ENCODE measurements at regions not wholly inside any gene's neighbourhood (a gene's known extent, or its start where the extent isn't known, plus 50 kb on each side); places are given as distances from the start of the nearest gene placed in this dataset.

GRCh38 chr4:4712800-4713528 lies 146.5 kb upstream of the MSX1 start:
- Mint-ChIP-seq H3K27me3 (no peaks in the 10 kb centered on the region), H3K4me3 (no peak overlapping the region), H3K27ac (no peak overlapping the region), H3K4me1 (no peaks in the 10 kb centered on the region), H3K36me3 (ENCODE audit: low read depth) (peaks cover 2% of the 10 kb centered on the region), H3K9me3 (no peaks in the 10 kb centered on the region)
- DNase-seq (no peak), ATAC-seq (no peak)

- ATAC-seq (no peak), DNase-seq (no peak)
- no peak overlapping the region for H3K27ac Mint-ChIP-seq
- no peaks in the 10 kb centered on the region for H3K9me3 Mint-ChIP-seq
- H3K36me3 Mint-ChIP-seq (ENCODE audit: low read depth) = peaks cover 2% of the 10 kb centered on the region
- H3K27me3 Mint-ChIP-seq = no peaks in the 10 kb centered on the region
- no peaks in the 10 kb centered on the region for H3K4me1 Mint-ChIP-seq
- no peak overlapping the region for H3K4me3 Mint-ChIP-seq
These were observed 147.6 kb upstream of the MSX1 start for GRCh38 chr4:4711902-4712301.

DNA sequence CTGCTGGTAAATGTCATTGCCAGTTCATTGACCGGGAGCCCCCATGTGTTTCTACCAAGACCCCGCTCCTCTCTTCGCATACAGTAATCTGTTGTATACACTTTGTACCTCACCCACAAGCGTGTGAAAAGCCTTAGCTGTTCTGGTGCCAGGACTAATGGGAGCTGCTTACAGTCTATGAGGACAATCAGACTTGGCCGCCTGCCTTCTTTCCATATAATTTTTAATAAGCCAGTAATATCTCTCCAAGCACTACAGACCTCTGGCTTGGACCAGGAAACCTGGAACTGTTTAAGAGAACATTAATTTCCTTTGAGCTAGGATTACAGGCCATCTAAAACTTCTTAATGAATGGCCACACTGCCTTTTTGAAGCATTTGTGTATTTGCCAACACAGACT lies 149.7 kb upstream of the MSX1 start:
- H3K4me3 Mint-ChIP-seq = no peak overlapping the region
- ATAC-seq (no peak), DNase-seq (no peak)
- H3K27me3 Mint-ChIP-seq = no peaks in the 10 kb centered on the region
- no peak overlapping the region for H3K27ac Mint-ChIP-seq
- no peaks in the 10 kb centered on the region for H3K9me3 Mint-ChIP-seq
- peaks cover 2% of the 10 kb centered on the region for H3K36me3 Mint-ChIP-seq (ENCODE audit: low read depth)
- no peaks in the 10 kb centered on the region for H3K4me1 Mint-ChIP-seq

DNA sequence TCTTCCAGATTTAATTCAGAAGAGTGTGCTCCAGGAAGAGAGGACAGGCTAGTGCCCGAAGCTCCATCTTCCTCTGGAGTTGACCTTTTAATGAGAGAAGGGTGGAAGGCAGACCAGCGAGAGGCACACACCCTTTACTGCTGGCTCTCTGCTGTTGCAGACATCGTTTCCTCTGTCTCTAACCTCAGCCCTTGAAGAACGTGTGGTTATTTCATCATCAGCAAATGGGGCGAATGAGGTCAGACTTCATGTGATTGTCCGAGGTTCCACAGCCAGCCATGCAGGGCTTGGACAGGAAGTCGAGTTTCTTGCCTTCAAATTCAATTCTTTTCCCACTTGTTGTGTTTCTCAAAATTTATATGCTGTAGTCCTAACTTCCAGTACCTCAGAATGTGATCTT lies 155.2 kb upstream of the MSX1 start:
- Mint-ChIP-seq H3K27me3 (no peaks in the 10 kb centered on the region), H3K4me1 (no peaks in the 10 kb centered on the region), H3K4me3 (no peak overlapping the region), H3K27ac (no peak overlapping the region), H3K36me3 (ENCODE audit: low read depth) (peaks cover 4% of the 10 kb centered on the region), H3K9me3 (no peaks in the 10 kb centered on the region)
- no peak for ATAC-seq
- DNase-seq = no peak

DNA sequence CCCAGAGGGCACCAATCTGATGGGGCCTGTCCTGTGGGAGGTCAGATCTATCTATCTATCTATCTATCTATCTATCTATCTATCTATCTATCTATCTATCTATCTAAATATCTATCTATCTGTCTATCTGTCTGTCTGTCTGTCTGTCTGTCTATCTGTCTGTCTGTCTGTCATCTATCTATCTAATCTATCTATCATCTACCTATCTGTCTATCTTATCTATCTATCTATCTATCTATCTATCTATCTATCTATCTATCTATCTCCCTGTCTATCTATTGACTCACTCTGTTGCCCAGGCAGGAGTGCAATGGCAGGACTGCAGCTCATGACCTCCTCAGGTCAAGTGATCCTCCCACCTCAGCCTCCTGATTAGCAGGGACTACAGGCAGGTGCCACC lies 155.7 kb upstream of the STX18 start:
- no peak overlapping the region for H3K4me3 Mint-ChIP-seq
- H3K4me1 Mint-ChIP-seq = peaks cover 5% of the 10 kb centered on the region
- ATAC-seq (no peak), DNase-seq (no peak)
- no peak overlapping the region for H3K27ac Mint-ChIP-seq
- H3K36me3 Mint-ChIP-seq (ENCODE audit: low read depth) = no peaks in the 10 kb centered on the region
- no peaks in the 10 kb centered on the region for H3K9me3 Mint-ChIP-seq
- H3K27me3 Mint-ChIP-seq = no peaks in the 10 kb centered on the region

DNA sequence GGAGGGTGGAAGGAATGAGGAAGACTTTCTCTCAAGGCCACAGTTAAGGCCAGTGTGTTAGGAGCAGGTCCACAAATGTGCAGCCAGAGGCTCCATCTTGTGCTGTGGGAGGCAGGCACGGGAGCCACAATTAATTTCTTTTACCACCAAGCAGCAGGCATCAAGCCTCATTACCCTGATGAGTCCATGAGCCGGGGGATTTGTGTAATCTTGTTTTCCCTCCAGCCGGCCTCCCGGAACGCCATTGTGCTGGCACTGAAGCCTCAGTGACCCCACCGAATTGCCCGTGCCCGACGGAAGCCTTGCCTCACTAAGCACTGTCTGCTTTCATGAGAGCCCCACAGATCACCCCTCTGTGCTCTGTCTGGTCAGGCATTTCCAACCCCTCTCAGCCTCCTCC lies 154.7 kb upstream of the STX18 start:
- Mint-ChIP-seq H3K4me1 (peaks cover 5% of the 10 kb centered on the region), H3K27ac (no peak overlapping the region), H3K36me3 (ENCODE audit: low read depth) (peaks cover 2% of the 10 kb centered on the region), H3K9me3 (no peaks in the 10 kb centered on the region), H3K4me3 (no peak overlapping the region), H3K27me3 (no peaks in the 10 kb centered on the region)
- DNase-seq (no peak), ATAC-seq (no peak)

DNA sequence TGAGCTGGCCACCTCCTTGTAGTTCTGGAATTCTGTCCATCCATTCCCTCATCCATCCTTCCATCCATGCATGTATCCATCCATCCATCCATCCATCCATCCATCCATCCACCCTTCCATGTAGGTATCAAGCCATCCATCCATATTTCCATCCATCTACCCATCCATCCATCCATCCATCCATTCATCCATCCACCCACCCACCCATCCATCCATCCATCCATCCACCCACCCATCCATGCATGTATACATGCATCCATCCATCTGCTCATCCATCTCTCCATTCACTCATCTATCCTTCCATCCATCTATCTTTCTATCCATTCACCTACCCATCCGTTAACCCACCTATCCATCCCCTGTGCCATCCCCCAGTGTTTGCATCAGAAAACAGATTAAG lies 153.6 kb upstream of the STX18 start:
- H3K9me3 Mint-ChIP-seq = no peaks in the 10 kb centered on the region
- H3K27me3 Mint-ChIP-seq = no peaks in the 10 kb centered on the region

DNA sequence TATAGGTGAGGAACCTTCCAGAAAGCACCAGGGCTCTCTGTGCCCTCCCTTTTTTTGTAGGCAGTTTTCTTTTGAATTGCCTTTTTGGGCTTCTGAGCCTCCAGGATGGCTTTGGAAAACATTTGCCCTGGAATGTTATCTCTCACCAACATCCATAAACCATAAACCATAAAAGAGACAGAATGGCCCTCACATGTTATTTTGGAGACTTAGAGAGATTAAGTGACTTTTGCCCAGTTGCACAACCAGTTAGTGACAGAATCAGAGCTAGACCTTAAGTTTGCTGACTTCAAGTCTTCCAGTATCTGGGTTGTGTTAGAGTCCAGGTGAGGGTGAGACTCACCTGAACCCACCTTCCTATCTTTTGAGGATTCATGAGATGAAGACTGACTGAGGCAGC lies 153.0 kb upstream of the STX18 start:
- no peak for ATAC-seq

More for the DNA sequence above, 153.6 kb upstream of the STX18 start:
- Mint-ChIP-seq H3K4me3 (no peak overlapping the region), H3K36me3 (ENCODE audit: low read depth) (peaks cover 7% of the 10 kb centered on the region), H3K27ac (no peak overlapping the region), H3K4me1 (peaks cover 5% of the 10 kb centered on the region)
- ATAC-seq = no peak
- DNase-seq = no peak

GRCh38 chr4:4694296-4694772 lies 152.5 kb upstream of the STX18 start:
- peaks cover 13% of the 10 kb centered on the region for H3K4me1 Mint-ChIP-seq

More for the DNA sequence above, 153.0 kb upstream of the STX18 start:
- no peak overlapping the region for H3K4me3 Mint-ChIP-seq
- no peak for DNase-seq
- H3K27me3 Mint-ChIP-seq = no peaks in the 10 kb centered on the region
- H3K36me3 Mint-ChIP-seq (ENCODE audit: low read depth) = peaks cover 12% of the 10 kb centered on the region
- H3K27ac Mint-ChIP-seq = no peak overlapping the region
- peaks cover 9% of the 10 kb centered on the region for H3K4me1 Mint-ChIP-seq
- peaks cover 5% of the 10 kb centered on the region for H3K9me3 Mint-ChIP-seq

DNA sequence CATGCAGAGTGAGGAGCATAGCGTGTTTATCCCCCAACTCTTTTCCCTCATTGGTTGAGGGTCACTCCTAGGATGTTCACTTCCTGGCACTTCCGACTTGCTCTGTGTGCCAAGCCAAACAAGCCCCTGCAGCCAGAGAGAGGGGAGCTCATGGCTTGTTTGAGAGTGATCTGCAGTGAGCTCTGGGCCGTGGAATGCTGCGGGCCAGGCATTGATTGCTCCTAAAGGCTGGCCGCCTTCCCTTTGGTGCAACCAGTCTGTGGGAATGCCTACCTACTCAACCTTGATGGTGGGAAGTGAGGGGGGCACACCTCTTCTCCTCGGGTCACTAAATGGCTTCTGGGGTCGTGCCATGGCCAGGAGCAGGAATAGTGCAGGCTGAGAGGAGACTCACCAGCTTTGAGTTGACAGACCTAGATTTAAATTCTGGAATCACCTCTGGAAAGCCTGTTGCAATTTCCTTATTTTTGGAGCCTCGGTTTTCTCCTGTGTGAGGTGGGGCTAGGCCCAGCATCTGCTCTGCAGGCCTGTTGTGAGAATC lies 152.0 kb upstream of the STX18 start:
- H3K36me3 Mint-ChIP-seq (ENCODE audit: low read depth) = peaks cover 17% of the 10 kb centered on the region
- no peak overlapping the region for H3K4me3 Mint-ChIP-seq
- ATAC-seq (no peak), DNase-seq (no peak)
- no peaks in the 10 kb centered on the region for H3K27me3 Mint-ChIP-seq
- peaks cover 5% of the 10 kb centered on the region for H3K9me3 Mint-ChIP-seq
- peaks cover 15% of the 10 kb centered on the region for H3K4me1 Mint-ChIP-seq
- no peak overlapping the region for H3K27ac Mint-ChIP-seq

More at GRCh38 chr4:4694296-4694772, 152.5 kb upstream of the STX18 start:
- Mint-ChIP-seq H3K36me3 (ENCODE audit: low read depth) (peaks cover 17% of the 10 kb centered on the region), H3K27me3 (no peaks in the 10 kb centered on the region), H3K9me3 (peaks cover 5% of the 10 kb centered on the region), H3K27ac (no peak overlapping the region), H3K4me3 (no peak overlapping the region)
- DNase-seq (no peak), ATAC-seq (no peak)

DNA sequence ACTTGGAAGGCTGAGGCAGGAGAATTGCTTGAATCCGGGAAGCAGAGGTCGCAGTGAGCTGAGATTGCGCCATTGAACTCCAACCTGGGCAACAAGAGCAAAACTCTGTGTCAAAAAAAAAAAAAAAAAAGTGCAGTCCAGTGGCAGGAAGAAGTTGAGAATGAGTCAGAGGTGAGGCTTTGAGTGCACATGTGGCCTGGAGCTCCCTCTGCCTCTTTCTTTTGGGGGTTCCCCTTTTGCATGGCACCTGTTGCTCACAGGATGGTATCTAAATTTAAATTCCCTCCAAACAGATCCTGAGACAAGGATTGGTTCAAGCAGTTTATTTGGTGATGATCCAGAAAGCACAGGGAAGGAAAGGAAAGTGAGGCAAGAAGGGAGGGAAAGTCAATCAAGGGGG lies 151.4 kb upstream of the STX18 start:
- H3K36me3 Mint-ChIP-seq (ENCODE audit: low read depth) = peaks cover 17% of the 10 kb centered on the region
- no peak overlapping the region for H3K4me3 Mint-ChIP-seq
- no peak for DNase-seq

DNA sequence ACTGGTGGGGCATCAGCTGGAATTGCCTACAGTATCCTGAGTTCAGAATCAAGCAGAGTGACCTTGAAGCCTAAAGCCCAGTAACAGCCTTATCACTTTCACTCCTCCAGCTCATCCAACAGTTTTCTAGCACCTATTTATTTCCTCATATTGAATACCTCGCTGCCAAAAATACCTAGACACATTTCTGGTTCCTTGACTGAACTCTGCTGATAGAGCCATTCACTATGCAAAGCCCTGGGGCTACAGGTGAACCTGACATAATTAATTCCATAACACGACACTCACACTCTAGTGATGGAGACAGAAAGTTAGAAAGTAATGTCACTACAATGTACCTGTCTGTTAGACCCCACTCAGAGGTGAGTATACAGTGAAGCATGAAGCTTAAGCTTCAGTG lies 149.0 kb upstream of the STX18 start:
- DNase-seq = no peak
- peaks cover 17% of the 10 kb centered on the region for H3K36me3 Mint-ChIP-seq (ENCODE audit: low read depth)
- no peak for ATAC-seq
- peaks cover 15% of the 10 kb centered on the region for H3K4me1 Mint-ChIP-seq
- H3K9me3 Mint-ChIP-seq = peaks cover 5% of the 10 kb centered on the region
- H3K4me3 Mint-ChIP-seq = no peak overlapping the region
- H3K27ac Mint-ChIP-seq = no peak overlapping the region
- no peaks in the 10 kb centered on the region for H3K27me3 Mint-ChIP-seq

More for the DNA sequence above, 151.4 kb upstream of the STX18 start:
- peaks cover 15% of the 10 kb centered on the region for H3K4me1 Mint-ChIP-seq
- no peaks in the 10 kb centered on the region for H3K27me3 Mint-ChIP-seq
- no peak overlapping the region for H3K27ac Mint-ChIP-seq
- H3K9me3 Mint-ChIP-seq = peaks cover 5% of the 10 kb centered on the region
- ATAC-seq = peak; percentile 66

- H3K4me3 Mint-ChIP-seq = no peak overlapping the region
- no peak for DNase-seq
- no peak overlapping the region for H3K27ac Mint-ChIP-seq
- peak; percentile 77 for ATAC-seq
- no peaks in the 10 kb centered on the region for H3K27me3 Mint-ChIP-seq
- peaks cover 17% of the 10 kb centered on the region for H3K36me3 Mint-ChIP-seq (ENCODE audit: low read depth)
- H3K4me1 Mint-ChIP-seq = peaks cover 15% of the 10 kb centered on the region
- H3K9me3 Mint-ChIP-seq = peaks cover 5% of the 10 kb centered on the region
These were observed 148.0 kb upstream of the STX18 start for GRCh38 chr4:4689694-4690440.

DNA sequence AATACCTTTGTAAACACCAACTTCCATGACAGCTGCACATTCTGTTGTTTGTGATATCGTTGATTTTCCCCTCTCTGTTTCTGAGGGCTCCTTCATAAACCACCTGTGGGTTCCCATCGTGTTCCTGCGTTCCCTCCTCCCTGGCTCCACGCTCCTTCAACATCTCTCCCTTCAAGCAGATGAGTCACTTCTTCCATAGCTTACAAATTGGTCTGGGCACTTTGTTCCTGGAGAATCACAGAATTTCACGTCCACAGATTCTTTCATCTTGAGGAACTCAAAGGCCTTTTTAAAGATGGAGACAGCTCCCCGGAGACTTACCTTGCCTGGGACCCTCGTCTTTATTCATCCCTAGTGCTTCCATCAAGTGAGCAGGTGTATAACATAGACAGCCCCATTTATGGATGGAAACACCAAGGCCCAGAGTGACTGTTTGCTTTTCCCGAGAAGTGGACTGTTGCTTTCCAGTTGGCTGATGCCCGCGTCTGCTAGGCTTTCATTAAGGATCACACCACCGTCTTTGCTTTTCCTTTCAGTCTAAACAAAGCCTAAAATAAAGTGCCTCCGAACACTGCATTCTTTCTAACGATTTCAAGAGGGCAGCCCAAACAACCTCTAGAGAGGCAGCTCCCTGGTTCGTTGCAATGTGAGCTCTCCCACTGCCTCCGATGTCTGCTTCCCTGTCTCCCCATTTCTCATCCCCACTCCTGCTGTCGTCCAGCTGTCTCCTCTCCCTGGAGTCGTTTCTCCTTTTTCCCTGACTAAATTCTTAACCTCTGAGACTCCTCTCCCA lies 146.3 kb upstream of the STX18 start:
- ATAC-seq (no peak), DNase-seq (no peak)
- H3K4me1 Mint-ChIP-seq = peaks cover 11% of the 10 kb centered on the region
- no peaks in the 10 kb centered on the region for H3K27me3 Mint-ChIP-seq
- peaks cover 5% of the 10 kb centered on the region for H3K9me3 Mint-ChIP-seq
- H3K27ac Mint-ChIP-seq = no peak overlapping the region
- H3K4me3 Mint-ChIP-seq = no peak overlapping the region
- peaks cover 17% of the 10 kb centered on the region for H3K36me3 Mint-ChIP-seq (ENCODE audit: low read depth)
